SK-N-SH treated with all-trans-retinoic acid at 6 μM for 48 hours (cell line): ENCODE measurements at regions not wholly inside any gene's neighbourhood (a gene's known extent, or its start where the extent isn't known, plus 50 kb on each side); places are given as distances from the start of the nearest gene placed in this dataset.

Experiments used
- ARNTL ChIP-seq: fragments of 450-650 bp; formaldehyde crosslinking; IDR thresholded peaks from 2 replicates; pipeline ENCODE4 v1.5.0; 2020; ENCODE audit warnings: low read depth, mild to moderate bottlenecking, moderate library complexity, borderline replicate concordance
- SNAI2 ChIP-seq: fragments of 250-450 bp; sonication (Bioruptor Pico); IDR thresholded peaks from 2 replicates; pipeline ENCODE4 v1.5.0; 2020; ENCODE audit warnings: mild to moderate bottlenecking, moderate library complexity
- TOX ChIP-seq: fragments of 250-450 bp; sonication (Bioruptor Pico); IDR thresholded peaks from 2 replicates; pipeline ENCODE4 v1.8.0; 2021; ENCODE audit warnings: mild to moderate bottlenecking, moderate library complexity, borderline replicate concordance
- TSHZ2 ChIP-seq: fragments of 250-450 bp; sonication (Bioruptor Pico); IDR thresholded peaks from 2 replicates; pipeline ENCODE4 v1.5.0; 2020; ENCODE audit warnings: mild to moderate bottlenecking, moderate library complexity
- ZFP3 ChIP-seq: fragments of 250-450 bp; sonication (Bioruptor Pico); IDR thresholded peaks from 2 replicates; pipeline ENCODE4 v1.5.0; 2020; ENCODE audit warnings: mild to moderate bottlenecking, moderate library complexity
- ZFP30 ChIP-seq: fragments of 450-650 bp; formaldehyde crosslinking; IDR thresholded peaks from 2 replicates; pipeline ENCODE4 v1.5.0; 2022; ENCODE audit warnings: mild to moderate bottlenecking, moderate library complexity
- TF ChIP-seq, protein P1 (sequence below): fragments of 250-450 bp; sonication (Bioruptor Pico); IDR thresholded peaks from 2 replicates; pipeline ENCODE4 v1.5.1; 2021; ENCODE audit warnings: mild to moderate bottlenecking, moderate library complexity
- TF ChIP-seq, protein P2 (sequence below): fragments of 250-450 bp; sonication (Bioruptor Pico); IDR thresholded peaks from 2 replicates; pipeline ENCODE4 v1.5.1; 2020; ENCODE audit warnings: low read depth, mild to moderate bottlenecking, moderate library complexity
- TF ChIP-seq, protein P3 (sequence below): fragments of 250-450 bp; sonication (Bioruptor Pico); IDR thresholded peaks from 2 replicates; pipeline ENCODE4 v1.8.0; 2020; ENCODE audit warnings: mild to moderate bottlenecking, moderate library complexity, borderline replicate concordance

- no peak for TF ChIP-seq TSHZ2
- no peak for TF ChIP-seq SNAI2 (CRISPR knock-in tag)
- TF ChIP-seq, protein P1, sequence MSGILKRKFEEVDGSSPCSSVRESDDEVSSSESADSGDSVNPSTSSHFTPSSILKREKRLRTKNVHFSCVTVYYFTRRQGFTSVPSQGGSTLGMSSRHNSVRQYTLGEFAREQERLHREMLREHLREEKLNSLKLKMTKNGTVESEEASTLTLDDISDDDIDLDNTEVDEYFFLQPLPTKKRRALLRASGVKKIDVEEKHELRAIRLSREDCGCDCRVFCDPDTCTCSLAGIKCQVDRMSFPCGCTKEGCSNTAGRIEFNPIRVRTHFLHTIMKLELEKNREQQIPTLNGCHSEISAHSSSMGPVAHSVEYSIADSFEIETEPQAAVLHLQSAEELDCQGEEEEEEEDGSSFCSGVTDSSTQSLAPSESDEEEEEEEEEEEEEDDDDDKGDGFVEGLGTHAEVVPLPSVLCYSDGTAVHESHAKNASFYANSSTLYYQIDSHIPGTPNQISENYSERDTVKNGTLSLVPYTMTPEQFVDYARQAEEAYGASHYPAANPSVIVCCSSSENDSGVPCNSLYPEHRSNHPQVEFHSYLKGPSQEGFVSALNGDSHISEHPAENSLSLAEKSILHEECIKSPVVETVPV (CRISPR knock-in tag): no peak
- no peak for TF ChIP-seq ZFP30 (CRISPR knock-in tag)
- no peak for TF ChIP-seq ARNTL
- TF ChIP-seq, protein P2, sequence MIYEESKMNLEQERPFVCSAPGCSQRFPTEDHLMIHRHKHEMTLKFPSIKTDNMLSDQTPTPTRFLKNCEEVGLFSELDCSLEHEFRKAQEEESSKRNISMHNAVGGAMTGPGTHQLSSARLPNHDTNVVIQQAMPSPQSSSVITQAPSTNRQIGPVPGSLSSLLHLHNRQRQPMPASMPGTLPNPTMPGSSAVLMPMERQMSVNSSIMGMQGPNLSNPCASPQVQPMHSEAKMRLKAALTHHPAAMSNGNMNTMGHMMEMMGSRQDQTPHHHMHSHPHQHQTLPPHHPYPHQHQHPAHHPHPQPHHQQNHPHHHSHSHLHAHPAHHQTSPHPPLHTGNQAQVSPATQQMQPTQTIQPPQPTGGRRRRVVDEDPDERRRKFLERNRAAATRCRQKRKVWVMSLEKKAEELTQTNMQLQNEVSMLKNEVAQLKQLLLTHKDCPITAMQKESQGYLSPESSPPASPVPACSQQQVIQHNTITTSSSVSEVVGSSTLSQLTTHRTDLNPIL (CRISPR knock-in tag): no peak
- TF ChIP-seq, protein P3, sequence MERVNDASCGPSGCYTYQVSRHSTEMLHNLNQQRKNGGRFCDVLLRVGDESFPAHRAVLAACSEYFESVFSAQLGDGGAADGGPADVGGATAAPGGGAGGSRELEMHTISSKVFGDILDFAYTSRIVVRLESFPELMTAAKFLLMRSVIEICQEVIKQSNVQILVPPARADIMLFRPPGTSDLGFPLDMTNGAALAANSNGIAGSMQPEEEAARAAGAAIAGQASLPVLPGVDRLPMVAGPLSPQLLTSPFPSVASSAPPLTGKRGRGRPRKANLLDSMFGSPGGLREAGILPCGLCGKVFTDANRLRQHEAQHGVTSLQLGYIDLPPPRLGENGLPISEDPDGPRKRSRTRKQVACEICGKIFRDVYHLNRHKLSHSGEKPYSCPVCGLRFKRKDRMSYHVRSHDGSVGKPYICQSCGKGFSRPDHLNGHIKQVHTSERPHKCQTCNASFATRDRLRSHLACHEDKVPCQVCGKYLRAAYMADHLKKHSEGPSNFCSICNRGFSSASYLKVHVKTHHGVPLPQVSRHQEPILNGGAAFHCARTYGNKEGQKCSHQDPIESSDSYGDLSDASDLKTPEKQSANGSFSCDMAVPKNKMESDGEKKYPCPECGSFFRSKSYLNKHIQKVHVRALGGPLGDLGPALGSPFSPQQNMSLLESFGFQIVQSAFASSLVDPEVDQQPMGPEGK: no peak
- TF ChIP-seq ZFP3 (CRISPR knock-in tag): no peak
- no peak for TF ChIP-seq TOX (CRISPR knock-in tag)
Measured at GRCh38 chr9:78663369-78663768, 366.4 kb downstream of the PSAT1 start.
